ENCODE measurements at regions not wholly inside any gene's neighbourhood (a gene's known extent, or its start where the extent isn't known, plus 50 kb on each side); places are given as distances from the start of the nearest gene placed in this dataset.

DNA sequence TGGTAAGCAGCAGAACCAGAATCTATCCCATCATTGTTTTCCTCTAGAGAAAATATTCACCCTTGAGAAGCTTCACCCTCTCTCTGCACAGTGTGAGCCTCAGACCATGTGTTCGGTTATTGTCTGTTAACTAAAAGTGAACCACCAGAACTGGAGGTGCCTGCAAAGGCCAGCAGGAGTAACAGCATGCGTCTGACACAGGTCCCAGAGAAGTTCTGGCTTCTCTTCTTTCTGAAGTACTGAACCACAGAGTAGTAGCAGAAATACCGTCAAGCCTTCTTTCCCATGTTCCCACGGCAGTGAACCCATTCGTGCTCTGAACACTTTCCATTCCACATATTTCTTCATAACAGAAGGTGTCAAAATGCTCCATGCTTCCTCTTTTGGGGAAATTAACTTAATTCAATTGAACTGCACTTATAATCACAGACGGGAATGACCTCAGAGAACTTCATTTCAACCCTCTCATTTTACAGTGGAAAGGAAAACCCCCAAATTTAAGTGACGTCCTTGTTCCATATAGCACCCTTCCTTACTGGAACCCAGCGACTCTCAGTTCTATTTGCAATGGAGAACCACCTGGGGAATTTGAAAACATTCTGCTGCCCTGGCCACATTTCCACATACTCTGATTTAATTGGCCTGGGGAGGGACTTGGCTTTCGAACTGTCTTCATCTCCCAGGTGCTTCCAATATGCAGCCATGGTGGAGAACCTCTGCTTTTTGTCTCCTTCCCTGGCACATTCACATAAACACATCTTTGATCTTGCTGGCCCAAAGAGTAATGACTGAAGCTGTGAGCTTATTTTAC, 519.1 kb downstream of the RNF144A start:
- TF ChIP-seq RAD21 (IDR thresholded peaks at IDR 0.05; ENCODE audit: low read depth): no peak
- TF ChIP-seq, protein P1, sequence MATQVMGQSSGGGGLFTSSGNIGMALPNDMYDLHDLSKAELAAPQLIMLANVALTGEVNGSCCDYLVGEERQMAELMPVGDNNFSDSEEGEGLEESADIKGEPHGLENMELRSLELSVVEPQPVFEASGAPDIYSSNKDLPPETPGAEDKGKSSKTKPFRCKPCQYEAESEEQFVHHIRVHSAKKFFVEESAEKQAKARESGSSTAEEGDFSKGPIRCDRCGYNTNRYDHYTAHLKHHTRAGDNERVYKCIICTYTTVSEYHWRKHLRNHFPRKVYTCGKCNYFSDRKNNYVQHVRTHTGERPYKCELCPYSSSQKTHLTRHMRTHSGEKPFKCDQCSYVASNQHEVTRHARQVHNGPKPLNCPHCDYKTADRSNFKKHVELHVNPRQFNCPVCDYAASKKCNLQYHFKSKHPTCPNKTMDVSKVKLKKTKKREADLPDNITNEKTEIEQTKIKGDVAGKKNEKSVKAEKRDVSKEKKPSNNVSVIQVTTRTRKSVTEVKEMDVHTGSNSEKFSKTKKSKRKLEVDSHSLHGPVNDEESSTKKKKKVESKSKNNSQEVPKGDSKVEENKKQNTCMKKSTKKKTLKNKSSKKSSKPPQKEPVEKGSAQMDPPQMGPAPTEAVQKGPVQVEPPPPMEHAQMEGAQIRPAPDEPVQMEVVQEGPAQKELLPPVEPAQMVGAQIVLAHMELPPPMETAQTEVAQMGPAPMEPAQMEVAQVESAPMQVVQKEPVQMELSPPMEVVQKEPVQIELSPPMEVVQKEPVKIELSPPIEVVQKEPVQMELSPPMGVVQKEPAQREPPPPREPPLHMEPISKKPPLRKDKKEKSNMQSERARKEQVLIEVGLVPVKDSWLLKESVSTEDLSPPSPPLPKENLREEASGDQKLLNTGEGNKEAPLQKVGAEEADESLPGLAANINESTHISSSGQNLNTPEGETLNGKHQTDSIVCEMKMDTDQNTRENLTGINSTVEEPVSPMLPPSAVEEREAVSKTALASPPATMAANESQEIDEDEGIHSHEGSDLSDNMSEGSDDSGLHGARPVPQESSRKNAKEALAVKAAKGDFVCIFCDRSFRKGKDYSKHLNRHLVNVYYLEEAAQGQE (IDR thresholded peaks at IDR 0.05; ENCODE audit: low read depth): no peak
- no peak for TF ChIP-seq TAF1 (IDR thresholded peaks at IDR 0.05; ENCODE audit: low read depth)
- no peak for TF ChIP-seq TCF12 (IDR thresholded peaks at IDR 0.05; ENCODE audit: low read depth)
- TF ChIP-seq, protein P2, sequence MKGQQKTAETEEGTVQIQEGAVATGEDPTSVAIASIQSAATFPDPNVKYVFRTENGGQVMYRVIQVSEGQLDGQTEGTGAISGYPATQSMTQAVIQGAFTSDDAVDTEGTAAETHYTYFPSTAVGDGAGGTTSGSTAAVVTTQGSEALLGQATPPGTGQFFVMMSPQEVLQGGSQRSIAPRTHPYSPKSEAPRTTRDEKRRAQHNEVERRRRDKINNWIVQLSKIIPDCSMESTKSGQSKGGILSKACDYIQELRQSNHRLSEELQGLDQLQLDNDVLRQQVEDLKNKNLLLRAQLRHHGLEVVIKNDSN (IDR thresholded peaks at IDR 0.05): no peak
- TF ChIP-seq EGR1 (IDR thresholded peaks at IDR 0.05): no peak
- TF ChIP-seq EP300 (IDR thresholded peaks at IDR 0.05; ENCODE audit: borderline replicate concordance): no peak
- TF ChIP-seq NFIC (IDR thresholded peaks at IDR 0.05): no peak
- no peak for TF ChIP-seq CREB1 (IDR thresholded peaks at IDR 0.05; ENCODE audit: low read depth)
